ENCODE measurements at regions not wholly inside any gene's neighbourhood (a gene's known extent, or its start where the extent isn't known, plus 50 kb on each side); places are given as distances from the start of the nearest gene placed in this dataset.

- peaks cover 3% of the 10 kb centered on the region for H3K9me3 Mint-ChIP-seq
- ATAC-seq, result no peak
- no peak overlapping the region for H3K4me3 Mint-ChIP-seq
- H3K36me3 Mint-ChIP-seq, result peaks cover 7% of the 10 kb centered on the region
- H3K4me1 Mint-ChIP-seq, result peaks cover 10% of the 10 kb centered on the region
- no peak overlapping the region for H3K27ac Mint-ChIP-seq
- no peaks in the 10 kb centered on the region for H3K27me3 Mint-ChIP-seq
Measured at GRCh38 chr3:34365231-34365630, 566.8 kb downstream of the PDCD6IP start.

DNA sequence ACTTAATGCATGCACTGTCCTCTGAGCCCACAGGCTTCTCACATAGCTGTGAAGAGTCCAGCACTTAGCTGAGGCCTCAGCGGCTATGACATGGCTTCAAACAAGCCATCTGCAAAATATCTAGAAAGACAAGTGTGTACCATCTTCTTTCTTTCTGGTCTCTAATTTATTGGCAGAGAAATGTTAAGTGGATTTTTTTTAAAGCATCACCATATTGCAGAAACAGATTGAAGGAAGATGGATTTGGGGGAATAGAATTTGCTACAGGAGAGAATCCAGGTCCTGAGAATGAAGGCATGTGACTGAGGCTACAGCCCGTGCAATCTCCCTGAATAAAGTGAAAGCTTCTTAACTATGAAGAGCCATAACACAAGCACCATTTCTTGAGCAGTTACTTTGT lies 567.3 kb downstream of the PDCD6IP start:
- H3K27ac Mint-ChIP-seq, result no peak overlapping the region
- no peak for ATAC-seq
- no peak overlapping the region for H3K4me3 Mint-ChIP-seq
- peaks cover 7% of the 10 kb centered on the region for H3K36me3 Mint-ChIP-seq
- peaks cover 10% of the 10 kb centered on the region for H3K4me1 Mint-ChIP-seq
- H3K27me3 Mint-ChIP-seq, result no peaks in the 10 kb centered on the region
- H3K9me3 Mint-ChIP-seq, result peaks cover 3% of the 10 kb centered on the region

DNA sequence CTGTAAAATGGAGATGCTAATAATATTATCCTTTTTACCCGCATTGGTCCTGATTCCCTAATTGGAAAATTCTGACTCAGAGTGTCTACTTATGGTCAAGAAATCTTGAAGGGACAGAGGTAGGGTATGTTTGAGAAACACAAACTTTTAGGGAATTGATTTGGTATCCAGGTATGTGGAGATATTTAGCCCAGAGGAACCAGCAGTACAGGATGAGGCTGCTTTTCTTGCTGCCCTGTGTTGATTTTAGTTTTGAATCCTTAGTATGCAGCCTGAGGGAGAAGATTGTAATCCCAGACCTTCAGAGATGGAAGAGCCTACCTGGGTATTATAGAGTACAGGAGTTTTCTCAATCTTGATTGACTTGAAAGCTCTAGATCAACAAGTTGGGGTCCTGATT lies 569.1 kb downstream of the PDCD6IP start:
- Mint-ChIP-seq H3K27me3 (no peaks in the 10 kb centered on the region), H3K27ac (no peak overlapping the region), H3K4me1 (peaks cover 3% of the 10 kb centered on the region), H3K4me3 (no peak overlapping the region), H3K9me3 (peaks cover 3% of the 10 kb centered on the region), H3K36me3 (peaks cover 7% of the 10 kb centered on the region)
- ATAC-seq, result no peak

- Mint-ChIP-seq H3K36me3 (peaks cover 5% of the 10 kb centered on the region), H3K27me3 (no peaks in the 10 kb centered on the region), H3K4me3 (no peak overlapping the region), H3K27ac (no peak overlapping the region), H3K4me1 (peaks cover 6% of the 10 kb centered on the region), H3K9me3 (peaks cover 3% of the 10 kb centered on the region)
- ATAC-seq, result no peak
Measured at GRCh38 chr3:34374521-34374920, 576.1 kb downstream of the PDCD6IP start.

- Mint-ChIP-seq H3K36me3 (no peaks in the 10 kb centered on the region), H3K9me3 (no peaks in the 10 kb centered on the region), H3K4me1 (peaks cover 6% of the 10 kb centered on the region), H3K27ac (no peak overlapping the region), H3K4me3 (no peak overlapping the region), H3K27me3 (no peaks in the 10 kb centered on the region)
- no peak for ATAC-seq
Measured at GRCh38 chr3:34376691-34377090, 578.3 kb downstream of the PDCD6IP start.

GRCh38 chr3:34377961-34378360 lies 579.5 kb downstream of the PDCD6IP start:
- Mint-ChIP-seq H3K4me3 (no peak overlapping the region), H3K36me3 (no peaks in the 10 kb centered on the region), H3K4me1 (no peaks in the 10 kb centered on the region), H3K27me3 (no peaks in the 10 kb centered on the region), H3K27ac (no peak overlapping the region), H3K9me3 (no peaks in the 10 kb centered on the region)
- no peak for ATAC-seq

DNA sequence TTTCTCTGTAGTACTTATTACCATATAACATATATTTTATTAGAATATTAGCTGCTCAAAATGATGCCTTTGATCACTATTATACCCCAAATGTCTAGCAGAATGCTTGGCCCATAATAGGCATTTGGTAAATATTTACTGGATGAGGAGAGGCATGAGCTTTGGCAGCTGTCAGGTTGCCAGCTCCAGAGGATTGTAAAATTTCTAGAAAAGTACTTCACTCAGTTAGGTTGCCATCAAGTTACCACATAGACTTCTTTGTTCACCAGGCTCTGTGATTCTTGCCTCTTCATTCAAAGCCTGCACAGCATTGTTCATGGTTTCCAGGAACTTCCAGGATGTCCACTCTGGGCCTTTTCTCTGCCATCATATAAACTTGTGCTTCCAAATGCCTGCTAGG lies 582.8 kb downstream of the PDCD6IP start:
- no peak for ATAC-seq
- H3K4me3 Mint-ChIP-seq, result no peak overlapping the region

GRCh38 chr3:34382859-34383258 lies 584.4 kb downstream of the PDCD6IP start:
- H3K9me3 Mint-ChIP-seq, result peaks cover 2% of the 10 kb centered on the region
- no peak for ATAC-seq
- H3K36me3 Mint-ChIP-seq, result no peaks in the 10 kb centered on the region
- H3K4me1 Mint-ChIP-seq, result no peaks in the 10 kb centered on the region
- H3K4me3 Mint-ChIP-seq, result no peak overlapping the region
- no peak overlapping the region for H3K27ac Mint-ChIP-seq
- no peaks in the 10 kb centered on the region for H3K27me3 Mint-ChIP-seq

More for the DNA sequence above, 582.8 kb downstream of the PDCD6IP start:
- Mint-ChIP-seq H3K27me3 (no peaks in the 10 kb centered on the region), H3K36me3 (no peaks in the 10 kb centered on the region), H3K27ac (no peak overlapping the region), H3K9me3 (peaks cover 2% of the 10 kb centered on the region), H3K4me1 (no peaks in the 10 kb centered on the region)

DNA sequence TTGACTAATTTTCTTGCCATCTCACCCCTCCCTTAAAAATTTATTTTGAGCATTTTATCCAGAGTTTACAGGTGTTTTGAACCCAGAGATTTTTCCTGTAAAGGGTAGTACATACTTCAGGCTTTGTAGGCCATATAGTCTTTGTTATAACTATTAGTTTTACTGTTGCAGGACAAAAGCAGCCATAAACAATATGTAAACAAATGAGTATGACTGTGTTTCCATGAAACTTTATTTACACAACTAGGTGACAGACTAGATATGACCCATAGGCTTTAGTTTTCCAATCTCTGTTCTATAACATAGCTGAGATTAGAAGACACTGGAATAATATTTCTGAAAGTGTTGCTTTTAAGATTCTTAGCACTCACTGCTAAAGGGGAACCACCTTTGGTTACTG lies 587.9 kb downstream of the PDCD6IP start:
- H3K27me3 Mint-ChIP-seq, result no peaks in the 10 kb centered on the region
- no peak for ATAC-seq
- no peaks in the 10 kb centered on the region for H3K4me1 Mint-ChIP-seq
- no peaks in the 10 kb centered on the region for H3K36me3 Mint-ChIP-seq
- no peak overlapping the region for H3K27ac Mint-ChIP-seq
- H3K9me3 Mint-ChIP-seq, result peaks cover 2% of the 10 kb centered on the region
- H3K4me3 Mint-ChIP-seq, result no peak overlapping the region

- H3K27me3 Mint-ChIP-seq, result no peaks in the 10 kb centered on the region
- H3K27ac Mint-ChIP-seq, result no peak overlapping the region
- H3K9me3 Mint-ChIP-seq, result peaks cover 2% of the 10 kb centered on the region
- H3K36me3 Mint-ChIP-seq, result no peaks in the 10 kb centered on the region
- ATAC-seq, result no peak
- H3K4me1 Mint-ChIP-seq, result no peaks in the 10 kb centered on the region
- H3K4me3 Mint-ChIP-seq, result no peak overlapping the region
Measured at GRCh38 chr3:34387826-34388564, 589.6 kb downstream of the PDCD6IP start.

DNA sequence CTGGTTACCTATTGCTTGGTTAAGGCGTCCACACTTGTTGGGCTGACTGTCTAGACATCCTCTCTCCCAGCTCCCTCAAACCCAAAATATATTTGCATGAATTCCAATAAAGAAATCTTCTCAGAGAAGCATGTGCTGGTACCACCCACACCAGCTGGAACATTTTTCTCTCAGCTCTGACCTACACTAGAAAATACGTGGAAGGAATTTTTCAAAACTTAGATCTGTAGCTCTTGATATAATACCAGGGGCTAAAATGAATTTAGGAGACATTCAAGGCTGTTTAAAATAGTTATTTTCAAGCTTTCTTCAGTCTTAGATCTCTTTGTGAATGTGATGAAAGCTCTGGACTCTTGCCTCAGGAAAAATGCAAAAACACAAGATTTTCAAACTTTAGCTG lies 590.4 kb downstream of the PDCD6IP start:
- no peaks in the 10 kb centered on the region for H3K36me3 Mint-ChIP-seq
- ATAC-seq, result no peak
- H3K27me3 Mint-ChIP-seq, result no peaks in the 10 kb centered on the region
- H3K4me3 Mint-ChIP-seq, result no peak overlapping the region
- no peak overlapping the region for H3K27ac Mint-ChIP-seq
- H3K4me1 Mint-ChIP-seq, result no peaks in the 10 kb centered on the region
- peaks cover 6% of the 10 kb centered on the region for H3K9me3 Mint-ChIP-seq

DNA sequence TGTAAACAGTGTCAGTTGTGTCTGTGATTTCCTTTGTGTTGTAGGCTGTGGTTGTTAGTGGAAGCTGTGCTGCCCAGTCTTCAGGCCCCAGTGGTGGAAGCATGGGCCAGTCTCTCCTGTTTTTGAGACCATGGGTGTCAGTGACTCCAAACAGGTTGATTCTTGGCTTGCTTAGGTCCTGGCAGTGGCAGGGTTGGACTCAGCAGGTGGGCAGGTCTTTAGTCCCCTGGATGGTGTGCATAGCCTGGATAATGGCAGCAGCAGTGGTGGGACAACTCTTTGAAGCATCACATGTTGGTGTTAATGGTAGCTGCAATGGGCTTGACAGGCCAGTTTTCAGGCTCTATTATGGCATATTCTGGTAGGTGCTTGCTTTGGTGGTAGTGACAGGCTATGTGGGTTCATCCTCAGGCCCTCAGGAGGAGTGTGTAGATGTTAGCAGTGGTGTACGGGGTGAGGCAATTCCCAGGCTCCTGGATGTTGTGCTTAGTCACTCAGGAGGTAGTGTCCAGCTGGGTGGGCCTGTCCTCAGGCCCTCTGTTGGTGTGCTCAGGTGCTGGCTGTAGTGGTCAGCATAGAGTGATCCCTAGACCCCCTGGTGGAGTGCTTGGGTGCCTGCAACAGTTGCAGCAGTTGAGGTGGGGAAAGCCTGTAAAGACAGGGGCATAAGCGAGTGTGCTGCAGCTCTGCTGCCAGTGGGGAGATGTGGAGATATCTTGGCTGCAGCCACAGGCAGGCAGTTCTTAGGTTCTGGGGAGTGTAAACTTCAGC lies 596.7 kb downstream of the PDCD6IP start:
- H3K27ac Mint-ChIP-seq, result no peak overlapping the region
- H3K36me3 Mint-ChIP-seq, result peaks cover 10% of the 10 kb centered on the region
- H3K27me3 Mint-ChIP-seq, result no peaks in the 10 kb centered on the region
- H3K9me3 Mint-ChIP-seq, result peaks cover 17% of the 10 kb centered on the region
- no peak overlapping the region for H3K4me3 Mint-ChIP-seq
- no peak for ATAC-seq
- no peaks in the 10 kb centered on the region for H3K4me1 Mint-ChIP-seq

DNA sequence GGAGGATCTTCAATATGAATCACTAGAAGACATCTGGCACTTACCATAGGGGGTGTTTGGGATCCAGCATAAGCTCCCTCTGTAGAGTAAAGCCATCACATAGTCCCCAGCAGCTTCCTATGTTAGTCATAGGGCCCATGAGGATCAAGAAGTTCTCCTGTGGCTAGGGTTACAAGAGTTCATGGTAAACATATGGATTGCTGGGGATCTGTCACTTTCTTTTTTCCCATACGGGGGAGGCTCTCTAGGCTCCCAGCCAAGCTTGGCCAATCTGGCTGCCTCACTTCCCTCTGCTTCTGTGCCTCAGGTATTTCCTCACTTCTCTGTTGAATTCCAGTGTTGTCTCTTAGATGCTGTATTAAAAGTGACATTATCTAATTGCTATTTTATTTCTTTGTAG lies 597.9 kb downstream of the PDCD6IP start:
- H3K27ac Mint-ChIP-seq, result no peak overlapping the region
- peaks cover 14% of the 10 kb centered on the region for H3K36me3 Mint-ChIP-seq
- peaks cover 22% of the 10 kb centered on the region for H3K9me3 Mint-ChIP-seq
- no peak overlapping the region for H3K4me3 Mint-ChIP-seq
- H3K4me1 Mint-ChIP-seq, result no peaks in the 10 kb centered on the region
- no peaks in the 10 kb centered on the region for H3K27me3 Mint-ChIP-seq
- ATAC-seq, result no peak

DNA sequence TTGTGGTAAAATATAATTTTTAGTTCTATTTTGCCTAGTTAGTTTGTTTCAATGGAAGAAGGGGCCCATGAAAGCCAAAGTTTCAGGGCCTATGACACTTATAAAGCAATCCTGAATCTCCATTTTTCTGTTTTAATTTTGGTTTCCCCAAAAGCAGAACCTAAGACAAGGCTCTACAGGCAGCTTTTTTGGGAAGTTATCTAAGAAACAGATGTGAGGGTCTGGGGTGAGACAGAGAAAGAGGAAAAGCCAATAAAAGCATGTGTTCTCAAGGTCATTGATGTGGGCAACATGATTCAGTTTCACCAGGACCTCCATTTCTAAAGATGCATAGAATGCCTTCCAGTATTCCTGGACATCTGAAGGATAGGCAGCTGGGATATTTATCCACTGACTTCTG lies 598.5 kb downstream of the PDCD6IP start:
- peaks cover 25% of the 10 kb centered on the region for H3K9me3 Mint-ChIP-seq
- no peaks in the 10 kb centered on the region for H3K27me3 Mint-ChIP-seq
- no peaks in the 10 kb centered on the region for H3K4me1 Mint-ChIP-seq
- no peak for ATAC-seq
- peaks cover 14% of the 10 kb centered on the region for H3K36me3 Mint-ChIP-seq
- H3K4me3 Mint-ChIP-seq, result no peak overlapping the region
- no peak overlapping the region for H3K27ac Mint-ChIP-seq

- Mint-ChIP-seq H3K27ac (no peak overlapping the region), H3K36me3 (peaks cover 14% of the 10 kb centered on the region), H3K4me1 (no peaks in the 10 kb centered on the region), H3K9me3 (peaks cover 21% of the 10 kb centered on the region), H3K27me3 (no peaks in the 10 kb centered on the region), H3K4me3 (no peak overlapping the region)
- no peak for ATAC-seq
Measured at GRCh38 chr3:34399401-34399800, 601.0 kb downstream of the PDCD6IP start.

DNA sequence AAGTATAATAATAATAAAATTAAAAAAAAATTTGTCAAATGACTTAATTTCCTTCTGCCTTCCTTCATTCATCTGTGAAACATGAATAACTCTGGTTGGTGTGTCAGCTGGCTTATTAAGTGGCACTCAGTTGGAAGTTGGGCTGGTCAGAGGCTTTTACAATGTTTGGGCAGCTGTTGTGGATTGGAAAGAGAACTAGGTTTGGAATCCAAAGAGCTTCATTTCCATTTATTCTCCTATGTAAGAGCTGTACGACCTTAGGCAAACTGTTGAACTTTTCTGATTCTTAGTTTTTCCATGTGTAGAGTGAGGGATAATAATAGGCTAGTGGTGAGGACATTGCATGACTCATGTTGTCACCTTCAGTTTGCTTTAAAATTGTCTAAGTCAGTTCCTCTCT lies 606.7 kb downstream of the PDCD6IP start:
- Mint-ChIP-seq H3K36me3 (peaks cover 4% of the 10 kb centered on the region), H3K9me3 (peaks cover 11% of the 10 kb centered on the region), H3K27me3 (no peaks in the 10 kb centered on the region), H3K27ac (no peak overlapping the region), H3K4me3 (no peak overlapping the region), H3K4me1 (no peaks in the 10 kb centered on the region)
- no peak for ATAC-seq
